CD4-positive, alpha-beta T cell treated with Interleukin-21 for 1 hour (primary cell): ENCODE measurements at regions not wholly inside any gene's neighbourhood (a gene's known extent, or its start where the extent isn't known, plus 50 kb on each side); places are given as distances from the start of the nearest gene placed in this dataset.
"Not testable (repeated sequence)": the region's sequence is repeated elsewhere in the genome, so short reads cannot be mapped to it uniquely, and the experiment has no call there.

Experiments
- DNase-seq: peaks from one replicate; pipeline ENCODE4 v3.0.0-alpha.2; 2020

- DNase-seq = peak; percentile 78
These were observed 99.9 kb downstream of the ANKRD18B start for GRCh38 chr9:33623658-33624586.

GRCh38 chr9:33628318-33628717 lies 104.3 kb downstream of the ANKRD18B start:
- DNase-seq = not testable (repeated sequence)

- no peak for DNase-seq
These were observed 104.9 kb downstream of the ANKRD18B start for GRCh38 chr9:33628865-33629410.

GRCh38 chr9:33633636-33634035 lies 109.6 kb downstream of the ANKRD18B start:
- no peak for DNase-seq

- DNase-seq = no peak
These were observed 113.8 kb downstream of the ANKRD18B start for GRCh38 chr9:33637881-33638280.

- DNase-seq = no peak
These were observed 114.4 kb downstream of the ANKRD18B start for GRCh38 chr9:33638391-33638915.

GRCh38 chr9:33645706-33646105 lies 121.7 kb downstream of the ANKRD18B start:
- no peak for DNase-seq

- no peak for DNase-seq
These were observed 125.4 kb downstream of the ANKRD18B start for GRCh38 chr9:33649463-33649862.

- DNase-seq = no peak
These were observed 127.1 kb downstream of the ANKRD18B start for GRCh38 chr9:33651125-33651524.

GRCh38 chr9:33659921-33660320 lies 135.4 kb upstream of the PRSS3 start:
- DNase-seq = no peak

- no peak for DNase-seq
These were observed 134.6 kb upstream of the PRSS3 start for GRCh38 chr9:33660772-33661171.

GRCh38 chr9:33661176-33661575 lies 134.2 kb upstream of the PRSS3 start:
- DNase-seq = no peak

GRCh38 chr9:33662871-33663270 lies 132.5 kb upstream of the PRSS3 start:
- no peak for DNase-seq

GRCh38 chr9:33676194-33676745 lies 119.1 kb upstream of the PRSS3 start:
- not testable (repeated sequence) for DNase-seq

- DNase-seq = no peak
These were observed 118.4 kb upstream of the PRSS3 start for GRCh38 chr9:33676746-33677505.

GRCh38 chr9:33677506-33677809 lies 117.9 kb upstream of the PRSS3 start:
- no peak for DNase-seq

- DNase-seq = no peak
These were observed 117.4 kb upstream of the PRSS3 start for GRCh38 chr9:33677961-33678360.

- DNase-seq = no peak
These were observed 112.8 kb upstream of the PRSS3 start for GRCh38 chr9:33682551-33682950.

- no peak for DNase-seq
These were observed 110.5 kb upstream of the PRSS3 start for GRCh38 chr9:33684831-33685230.

GRCh38 chr9:33686942-33687341 lies 108.4 kb upstream of the PRSS3 start:
- DNase-seq = no peak

- no peak for DNase-seq
These were observed 107.6 kb upstream of the PRSS3 start for GRCh38 chr9:33687779-33688178.

- DNase-seq = no peak
These were observed 105.0 kb upstream of the PRSS3 start for GRCh38 chr9:33690143-33690933.
